Kidney tubule cell (primary cell): ENCODE measurements at regions not wholly inside any gene's neighbourhood (a gene's known extent, or its start where the extent isn't known, plus 50 kb on each side); places are given as distances from the start of the nearest gene placed in this dataset.
"Not testable (repeated sequence)": the region's sequence is repeated elsewhere in the genome, so short reads cannot be mapped to it uniquely, and the experiment has no call there.

Source experiments
- DNase-seq: peaks from one replicate; pipeline ENCODE4 v3.0.0-alpha.2; 2018; ENCODE audit warnings: low spot score

DNA sequence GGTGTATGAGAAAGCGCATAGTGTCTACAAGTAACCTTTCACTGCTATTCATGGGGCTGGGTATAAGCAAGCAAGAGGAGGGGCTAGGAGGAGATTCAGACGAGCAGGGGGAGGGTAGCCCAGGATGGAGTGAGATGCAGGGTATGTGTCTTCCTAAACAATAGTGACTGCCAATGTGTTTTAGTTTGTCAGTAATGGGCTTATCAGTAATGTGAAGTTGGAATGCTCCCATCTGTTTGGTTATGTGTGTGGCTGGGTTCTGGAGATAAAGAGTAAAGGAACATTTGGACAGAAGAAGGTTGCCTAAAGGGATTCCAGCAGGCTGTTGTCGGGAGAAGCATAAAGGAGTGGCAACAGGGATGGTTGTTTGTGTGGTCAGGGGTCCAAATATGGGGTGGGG is 62.7 kb upstream of the EZR start:
- DNase-seq: not testable (repeated sequence)

DNA sequence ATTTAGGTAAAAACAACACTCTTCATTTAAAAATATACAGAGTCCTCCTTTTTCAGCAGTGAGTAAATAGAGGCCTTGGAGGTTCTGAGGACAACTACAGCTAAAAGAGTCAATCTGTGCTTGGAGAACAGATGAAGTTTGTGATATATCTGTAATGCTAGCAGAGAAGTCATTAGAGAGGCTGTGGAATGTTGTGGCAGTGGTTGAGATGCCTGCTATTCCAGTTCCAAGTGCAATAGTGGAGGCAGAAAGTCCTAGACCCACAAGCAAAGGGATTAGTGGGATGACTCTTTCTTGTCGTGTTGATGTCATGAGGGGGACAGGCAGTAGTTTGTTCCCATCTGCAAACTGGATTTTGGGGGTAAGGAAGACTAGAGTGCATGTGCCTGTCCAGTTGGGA is 62.1 kb upstream of the EZR start:
- not testable (repeated sequence) for DNase-seq

DNA sequence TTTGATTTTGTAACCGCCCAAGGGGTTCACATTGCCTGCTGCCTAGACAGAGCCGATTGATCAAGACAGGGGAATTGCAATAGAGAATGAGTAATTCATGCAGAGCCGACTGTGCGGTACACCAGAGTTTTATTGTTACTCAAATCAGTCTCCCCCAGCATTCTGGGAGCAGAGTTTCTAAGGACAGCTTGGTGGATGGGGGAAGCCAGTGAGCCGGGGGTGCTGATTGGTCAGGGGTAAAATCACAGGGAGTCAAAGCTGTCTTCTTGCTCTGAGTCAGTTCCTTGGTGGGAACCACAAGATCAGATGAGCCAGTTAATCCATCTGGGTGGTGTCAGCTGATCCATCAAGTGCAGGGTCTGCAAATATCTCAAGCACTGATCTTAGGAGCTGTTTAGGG is 60.0 kb upstream of the EZR start:
- peak; percentile 52 for DNase-seq

DNA sequence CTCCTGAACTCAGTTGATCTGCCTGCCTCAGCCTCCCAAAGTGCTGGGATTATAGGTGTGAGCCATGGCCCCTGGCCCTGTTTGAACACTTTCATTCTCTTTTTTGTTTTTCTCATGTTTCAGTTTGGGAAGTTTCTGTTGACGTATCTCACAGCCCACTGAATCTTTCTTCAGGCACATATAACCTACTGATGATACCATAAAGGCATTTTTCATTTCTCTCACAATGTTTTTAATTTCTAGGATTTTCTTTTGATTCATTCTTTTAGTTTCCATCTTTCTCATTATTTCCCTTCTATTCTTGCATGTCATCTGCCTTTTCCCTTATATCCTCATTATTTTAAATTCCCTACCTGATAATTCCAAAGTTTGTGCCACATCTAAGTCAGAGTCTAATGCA is 58.5 kb upstream of the EZR start:
- no peak for DNase-seq

DNA sequence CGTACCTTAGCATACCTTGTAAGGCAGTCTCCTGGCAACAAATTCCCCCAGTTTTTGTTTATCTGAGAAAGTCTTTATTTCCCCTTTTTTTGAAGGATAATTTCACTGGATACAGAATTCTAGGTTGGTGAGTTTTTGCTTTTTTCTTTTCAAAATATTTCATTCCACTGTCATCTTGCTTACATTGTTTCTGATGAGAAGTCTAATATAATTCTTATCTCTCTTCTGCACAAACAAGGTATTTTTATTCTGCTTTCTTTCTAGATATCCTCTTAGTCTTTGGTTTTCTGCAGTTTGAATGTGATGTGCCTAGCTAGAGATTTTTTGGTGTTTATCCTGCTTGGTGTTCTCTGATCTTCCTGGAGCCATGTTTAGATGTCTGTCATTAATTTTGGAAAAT is 57.7 kb upstream of the EZR start:
- DNase-seq: no peak

DNA sequence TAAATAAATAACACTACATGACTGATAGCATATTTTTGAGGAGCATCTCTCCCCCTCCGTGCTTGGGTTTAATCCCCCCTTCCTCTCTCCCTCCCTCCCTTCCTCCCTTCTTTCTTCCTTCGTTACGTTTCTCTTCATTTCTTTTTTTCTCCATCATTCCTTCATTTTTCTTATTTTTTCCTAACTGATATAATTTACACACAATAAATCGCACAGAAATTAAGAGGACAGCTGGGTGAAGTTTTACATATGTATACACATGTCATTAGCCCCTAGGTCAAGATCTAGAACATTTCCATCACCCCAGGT is 51.4 kb upstream of the EZR start:
- DNase-seq: no peak

DNA sequence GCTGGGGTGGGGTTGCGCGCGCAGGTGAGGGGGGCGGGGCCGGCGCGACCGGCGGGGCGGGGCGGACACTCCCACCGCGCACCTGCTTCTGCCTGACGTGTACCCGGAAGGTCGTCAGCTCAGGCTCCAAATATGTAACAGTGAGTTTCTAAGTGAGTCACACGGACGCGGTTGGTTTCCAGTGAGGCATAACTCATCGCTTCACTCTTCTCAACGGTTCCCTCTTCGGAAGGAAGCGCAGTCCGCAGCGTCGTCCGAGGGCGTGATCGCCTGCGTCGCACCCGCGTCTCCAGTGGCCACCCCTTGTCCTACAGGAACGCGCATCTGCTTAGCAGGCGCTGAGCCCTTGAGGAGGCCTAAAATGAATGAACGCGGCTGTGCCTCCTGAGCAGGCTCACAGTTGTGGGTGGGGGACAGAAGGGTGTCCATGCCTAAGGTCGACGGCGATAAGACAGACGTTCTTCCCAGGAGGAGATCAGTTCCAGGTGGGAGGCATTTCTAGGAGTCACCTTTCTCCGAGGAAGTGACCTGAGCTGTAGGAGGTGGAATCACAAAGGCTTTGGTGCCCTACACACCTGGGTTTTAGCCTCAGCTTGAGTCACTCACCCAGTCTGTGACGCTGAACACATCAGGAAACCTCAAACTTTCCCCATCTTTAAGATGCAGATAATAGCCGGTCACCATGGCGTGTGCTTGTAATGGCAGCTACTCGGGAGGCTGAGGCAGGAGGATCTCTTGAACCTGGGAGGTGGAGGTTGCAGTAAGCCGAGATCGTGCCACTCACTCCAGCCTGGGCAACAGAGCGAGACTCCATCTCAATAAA is 50.9 kb upstream of the EZR start:
- peak; percentile 100 for DNase-seq

DNA sequence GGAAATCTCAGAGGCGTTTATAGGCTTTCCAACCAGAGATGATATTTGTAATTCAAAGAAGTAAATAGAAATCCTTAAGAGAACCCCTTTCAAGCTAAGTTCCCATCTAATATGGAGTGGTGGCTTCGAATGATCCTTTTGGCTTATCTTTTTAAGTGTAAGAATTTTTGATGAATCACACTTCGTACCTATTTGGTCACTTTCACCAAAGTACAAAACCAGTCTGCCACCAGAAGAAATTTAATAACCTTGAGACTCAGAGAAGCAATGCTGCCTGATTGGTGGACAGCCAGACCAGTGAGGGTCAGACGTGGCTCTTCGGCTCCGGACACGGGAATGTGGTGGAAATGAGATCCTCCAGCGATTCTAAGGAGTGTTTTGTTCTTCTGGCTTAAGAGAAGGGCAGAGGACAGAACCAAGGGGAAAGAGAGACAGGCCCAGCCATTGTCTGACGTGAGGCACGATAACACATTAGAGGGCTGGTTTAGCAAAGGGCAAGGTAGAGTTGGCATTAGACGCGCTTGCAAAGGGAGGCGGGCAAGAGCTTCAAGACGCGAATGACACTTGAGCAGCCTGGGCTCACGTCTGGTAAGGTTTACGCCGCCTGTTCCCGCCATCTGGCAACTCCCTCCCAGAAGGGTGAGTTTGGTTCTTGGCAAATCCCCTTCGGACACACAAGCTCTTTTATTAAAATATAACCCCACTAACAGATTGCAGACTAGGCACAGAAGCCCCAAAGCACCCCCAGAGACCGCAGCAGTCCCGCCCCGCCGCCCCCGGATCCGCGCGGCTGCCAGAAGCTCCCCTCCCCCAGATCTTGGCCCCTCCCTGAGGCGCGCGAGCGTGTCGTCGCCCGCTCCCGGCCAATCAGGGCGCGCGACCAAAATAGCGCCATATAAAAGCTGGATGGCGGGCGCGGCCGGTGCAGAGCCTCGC is 50.0 kb upstream of the EZR start:
- DNase-seq: peak; percentile 70
